Brain microvascular endothelial cell (primary cell): ENCODE measurements at regions not wholly inside any gene's neighbourhood (a gene's known extent, or its start where the extent isn't known, plus 50 kb on each side); places are given as distances from the start of the nearest gene placed in this dataset.

Experiments used
- DNase-seq: peaks from one replicate; pipeline ENCODE4 v3.0.0-alpha.2; 2020
- H3K27ac ChIP-seq: fragments of 250-450 bp; sonication (Bioruptor Pico); 2 replicates; pipeline ENCODE4 v1.5.1; 2020; ENCODE audit warnings: mild to moderate bottlenecking, moderate library complexity
- H3K27me3 ChIP-seq: fragments of 250-450 bp; sonication (Bioruptor Pico); replicated peaks from 2 replicates; pipeline ENCODE4 v1.5.1; 2020; ENCODE audit warnings: mild to moderate bottlenecking
- H3K36me3 ChIP-seq: fragments of 250-450 bp; sonication (Bioruptor Pico); replicated peaks from 2 replicates; pipeline ENCODE4 v1.5.1; 2020; ENCODE audit warnings: mild to moderate bottlenecking
- H3K4me3 ChIP-seq: 2 replicates; pipeline ENCODE4 v1.5.1; 2011; ENCODE audit warnings: low read depth, mild to moderate bottlenecking, control low read depth, low read length, moderate library complexity
- CTCF ChIP-seq: IDR thresholded peaks from 2 replicates; pipeline ENCODE4 v1.5.1; 2011; ENCODE audit warnings: low read depth, mild to moderate bottlenecking, moderate library complexity, low read length, control low read depth, inconsistent platforms; ENCODE audit errors: missing control alignments
- in situ Hi-C: cut with HindIII; loops from 2 replicates; pipeline ENCODE4 v1.10.0; 2017; ENCODE audit warnings: low sequenced_read_pairs, low pct_ligation_motif_present

DNA sequence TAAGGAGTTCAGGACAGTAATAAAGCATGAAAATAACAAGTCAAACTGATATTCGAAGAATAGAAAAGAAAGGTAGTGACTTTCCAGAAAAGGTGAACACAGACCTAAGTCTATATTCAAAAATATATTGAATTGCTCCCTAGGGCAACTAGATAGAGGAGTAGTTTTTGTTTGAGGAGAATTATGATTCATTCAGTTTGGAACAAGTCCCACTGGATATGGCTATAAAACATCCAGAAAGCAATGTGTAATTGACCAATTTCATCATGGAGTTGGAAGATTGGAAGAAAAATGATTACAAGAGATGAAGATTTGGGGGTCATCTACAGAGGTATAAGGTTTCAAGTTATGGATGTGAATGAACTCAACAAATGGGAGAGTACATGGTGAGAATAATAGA is 117.5 kb upstream of the ZNF462 start:
- Histone ChIP-seq H3K4me3 (no peak overlapping the region), H3K27me3 (no peaks in the 10 kb centered on the region), H3K36me3 (no peaks in the 10 kb centered on the region), H3K27ac (no peak overlapping the region)
- no peak for TF ChIP-seq CTCF
- no peak for DNase-seq
- in situ Hi-C loops = no loop called here

DNA sequence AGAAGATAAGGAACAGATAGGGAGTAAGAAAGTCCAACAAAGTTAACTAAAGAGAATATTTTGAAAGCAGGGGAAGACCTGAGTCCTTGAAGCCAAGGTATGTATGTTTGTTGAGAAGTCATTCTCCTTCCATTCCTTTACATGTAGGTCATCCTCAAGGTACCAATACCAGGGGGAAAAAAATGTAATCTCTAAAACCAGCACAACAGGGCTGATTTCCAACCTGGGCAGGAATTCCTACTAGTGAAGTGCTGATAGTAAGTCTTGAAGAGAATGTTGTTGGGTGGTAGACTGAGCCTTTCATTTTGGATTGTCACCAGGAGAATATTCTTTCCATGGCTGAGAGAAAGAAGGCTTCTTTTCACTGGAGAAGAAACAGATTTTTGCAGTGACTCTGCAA is 117.1 kb upstream of the ZNF462 start:
- DNase-seq = no peak
- H3K36me3 ChIP-seq = no peaks in the 10 kb centered on the region
- in situ Hi-C loops = no loop called here
- H3K27me3 ChIP-seq = no peaks in the 10 kb centered on the region
- no peak overlapping the region for H3K4me3 ChIP-seq
- no peak for TF ChIP-seq CTCF
- no peak overlapping the region for H3K27ac ChIP-seq

GRCh38 chr9:106751681-106752080 is 111.3 kb upstream of the ZNF462 start:
- in situ Hi-C loops = no loop called here

DNA sequence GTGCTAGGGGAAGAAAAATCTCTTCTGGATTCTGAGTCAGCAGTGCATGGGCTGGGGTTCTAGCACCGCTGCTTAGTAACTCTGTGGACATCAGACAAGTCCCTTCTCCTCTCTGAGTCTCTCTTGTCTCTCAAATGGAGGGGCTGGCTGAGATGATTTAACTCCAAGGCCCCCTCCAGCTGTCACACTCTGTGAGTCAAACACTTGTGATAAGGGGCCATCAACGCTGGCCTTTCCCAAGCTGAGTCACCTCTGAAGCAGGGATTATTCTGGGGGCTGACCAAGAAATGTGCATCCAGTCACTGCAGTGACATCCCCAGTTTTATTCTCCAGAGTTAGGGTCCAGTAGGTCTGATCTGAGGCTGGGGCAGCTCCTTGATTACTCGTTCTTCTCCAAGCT is 110.4 kb upstream of the ZNF462 start:
- Histone ChIP-seq H3K27me3 (no peaks in the 10 kb centered on the region), H3K36me3 (no peaks in the 10 kb centered on the region), H3K27ac (no peak overlapping the region), H3K4me3 (no peak overlapping the region)
- TF ChIP-seq CTCF = no peak
- peak; percentile 29 for DNase-seq
- in situ Hi-C loops = no loop called here

More at GRCh38 chr9:106751681-106752080, 111.3 kb upstream of the ZNF462 start:
- no peaks in the 10 kb centered on the region for H3K27me3 ChIP-seq
- no peak for TF ChIP-seq CTCF
- no peak overlapping the region for H3K27ac ChIP-seq
- H3K4me3 ChIP-seq = no peak overlapping the region
- DNase-seq = no peak
- H3K36me3 ChIP-seq = no peaks in the 10 kb centered on the region

- Histone ChIP-seq H3K36me3 (no peaks in the 10 kb centered on the region), H3K4me3 (no peak overlapping the region), H3K27ac (no peak overlapping the region), H3K27me3 (no peaks in the 10 kb centered on the region)
- no peak for DNase-seq
- TF ChIP-seq CTCF = no peak
- in situ Hi-C loops = no loop called here
Measured at GRCh38 chr9:106753155-106753671, 109.8 kb upstream of the ZNF462 start.

- in situ Hi-C loops = no loop called here
- DNase-seq = no peak
Measured at GRCh38 chr9:106755736-106756135, 107.2 kb upstream of the ZNF462 start.

More at GRCh38 chr9:106755736-106756135, 107.2 kb upstream of the ZNF462 start:
- no peaks in the 10 kb centered on the region for H3K36me3 ChIP-seq
- no peaks in the 10 kb centered on the region for H3K27me3 ChIP-seq
- TF ChIP-seq CTCF = no peak
- H3K27ac ChIP-seq = no peak overlapping the region
- H3K4me3 ChIP-seq = no peak overlapping the region
